Stimulated activated CD4-positive, alpha-beta T cell treated with anti-CD3 and anti-CD28 coated beads, Interleukin-15, amount 100 ng/mL, for 24 hours (primary cell): ENCODE measurements at regions not wholly inside any gene's neighbourhood (a gene's known extent, or its start where the extent isn't known, plus 50 kb on each side); places are given as distances from the start of the nearest gene placed in this dataset.
"Not testable (repeated sequence)": the region's sequence is repeated elsewhere in the genome, so short reads cannot be mapped to it uniquely, and the experiment has no call there.

Source experiments
- DNase-seq: peaks from one replicate; pipeline ENCODE4 v3.0.0-alpha.2; 2020

DNA sequence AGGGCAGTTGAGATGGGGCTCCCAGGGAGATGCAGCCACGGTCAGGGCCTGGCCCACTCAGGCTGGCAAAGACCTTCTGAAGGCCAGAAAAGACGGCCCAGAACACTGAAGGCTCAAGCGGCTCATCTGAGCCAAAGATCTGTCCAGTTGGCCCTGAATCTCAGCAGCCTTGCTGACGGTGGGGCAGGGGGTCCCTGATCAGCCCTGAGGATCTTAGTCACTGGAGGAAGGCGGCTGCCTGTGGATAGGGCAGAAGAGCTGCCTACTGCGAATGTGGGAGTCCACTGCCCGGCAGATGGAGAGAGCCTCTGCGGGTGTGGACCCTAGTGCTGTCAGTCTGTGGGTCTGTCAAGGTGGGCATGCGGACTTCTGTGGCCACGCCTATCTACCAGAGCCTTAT is 1738.2 kb downstream of the TP53TG3F start:
- DNase-seq, result no peak

DNA sequence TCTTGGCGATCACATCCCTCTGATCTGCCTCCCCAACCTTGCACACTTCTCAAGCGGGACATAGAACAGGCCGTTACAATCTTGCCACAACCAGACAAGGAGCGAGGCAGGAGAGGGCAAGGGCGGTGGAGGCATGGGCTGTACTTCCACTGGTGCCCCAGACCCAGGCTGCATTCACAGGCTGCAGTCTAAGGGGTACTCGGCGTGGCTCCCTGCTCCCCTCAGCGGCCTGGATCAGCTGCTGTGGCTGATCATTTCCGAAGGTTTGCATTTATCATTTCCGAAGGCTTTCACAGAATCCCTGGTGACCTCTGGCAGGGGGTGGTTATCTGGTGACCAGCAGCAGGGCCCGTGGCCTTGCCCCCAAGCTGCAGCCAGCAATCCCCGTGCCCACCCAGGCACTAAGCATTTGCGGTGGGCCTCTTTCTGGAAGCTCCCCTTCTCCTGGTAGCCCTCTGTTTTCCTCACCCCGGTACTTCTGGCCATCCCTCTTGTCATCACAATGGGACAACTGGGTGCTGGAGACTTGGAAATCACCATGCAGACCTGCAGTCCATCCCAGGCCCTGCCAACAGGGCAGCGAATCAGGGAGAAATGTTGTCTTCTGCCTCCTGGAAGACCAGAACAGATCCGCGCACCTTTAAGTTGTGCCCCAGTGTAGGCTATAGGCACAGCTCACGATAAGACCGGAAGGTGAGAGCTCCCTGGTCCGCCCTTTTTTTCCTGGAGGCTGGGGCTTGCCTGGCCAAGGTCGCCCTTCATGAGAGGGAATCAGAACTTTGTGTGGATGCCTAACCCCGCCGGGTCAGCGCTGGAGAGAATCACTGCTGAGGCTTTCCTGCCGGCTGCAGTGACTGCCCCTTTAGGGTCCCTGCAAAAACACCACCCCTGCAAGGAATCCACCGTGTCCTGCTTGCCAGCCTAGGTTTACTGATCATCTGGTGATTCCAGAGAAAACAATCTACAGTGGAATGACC is 1739.1 kb downstream of the TP53TG3F start:
- no peak for DNase-seq

DNA sequence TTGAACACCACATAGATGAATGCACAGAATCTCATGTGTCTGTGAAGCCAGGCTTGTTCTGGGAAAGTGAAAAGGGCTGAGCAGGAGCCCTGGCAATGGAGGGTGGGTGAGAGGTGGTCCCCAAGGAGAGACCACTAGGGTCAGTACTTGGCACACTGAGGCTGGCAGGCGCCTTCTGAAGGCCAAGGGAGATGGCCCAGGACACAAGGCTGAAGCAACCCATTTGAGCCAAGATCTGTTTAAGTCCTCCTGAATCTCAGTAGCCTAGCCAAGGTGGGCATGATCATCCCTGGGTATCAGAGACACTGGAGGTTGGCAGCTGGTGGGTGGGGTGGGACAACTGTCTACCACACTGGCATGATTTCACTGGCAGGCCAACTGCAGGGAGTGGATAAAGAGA is 1741.2 kb downstream of the TP53TG3F start:
- DNase-seq, result no peak

DNA sequence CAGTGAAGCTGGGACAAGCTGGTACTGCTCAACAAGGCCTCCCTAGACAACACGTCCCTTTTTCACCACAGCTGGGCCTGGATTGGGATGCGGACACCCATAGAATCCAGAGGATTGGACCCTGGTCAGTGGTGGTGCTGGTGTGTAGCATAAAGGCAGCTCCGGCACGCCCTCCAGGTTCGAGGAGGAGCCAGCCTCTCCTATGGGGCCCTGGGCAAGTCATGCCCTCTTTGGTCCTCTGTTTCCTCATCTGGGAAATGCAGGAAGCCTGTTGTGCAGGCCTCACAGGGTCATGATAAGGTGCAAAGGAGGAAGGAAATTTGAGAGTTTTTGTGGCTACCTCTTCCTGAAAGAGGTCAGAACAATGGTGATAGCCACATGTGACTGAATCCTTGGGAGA is 1741.7 kb downstream of the TP53TG3F start:
- DNase-seq, result no peak

DNA sequence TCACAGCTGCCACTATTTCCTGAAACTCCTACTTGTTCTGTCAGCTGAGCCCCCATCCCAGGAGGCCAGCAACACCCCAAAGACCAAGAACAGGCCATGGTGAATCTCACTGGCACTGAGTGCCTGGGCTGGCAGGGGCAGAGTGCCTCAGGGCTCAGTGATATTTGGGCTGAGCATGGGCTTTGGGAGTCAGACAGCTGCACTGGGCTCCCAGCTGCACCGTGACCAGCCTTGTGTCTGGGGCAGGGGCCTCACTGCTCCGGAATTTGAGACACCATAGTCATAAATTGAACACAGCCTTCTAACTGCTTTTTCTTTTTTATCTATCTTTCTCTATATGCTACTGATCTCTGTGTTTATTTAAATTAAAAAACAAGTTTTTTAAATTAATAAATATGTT is 1744.2 kb downstream of the TP53TG3F start:
- DNase-seq, result no peak

DNA sequence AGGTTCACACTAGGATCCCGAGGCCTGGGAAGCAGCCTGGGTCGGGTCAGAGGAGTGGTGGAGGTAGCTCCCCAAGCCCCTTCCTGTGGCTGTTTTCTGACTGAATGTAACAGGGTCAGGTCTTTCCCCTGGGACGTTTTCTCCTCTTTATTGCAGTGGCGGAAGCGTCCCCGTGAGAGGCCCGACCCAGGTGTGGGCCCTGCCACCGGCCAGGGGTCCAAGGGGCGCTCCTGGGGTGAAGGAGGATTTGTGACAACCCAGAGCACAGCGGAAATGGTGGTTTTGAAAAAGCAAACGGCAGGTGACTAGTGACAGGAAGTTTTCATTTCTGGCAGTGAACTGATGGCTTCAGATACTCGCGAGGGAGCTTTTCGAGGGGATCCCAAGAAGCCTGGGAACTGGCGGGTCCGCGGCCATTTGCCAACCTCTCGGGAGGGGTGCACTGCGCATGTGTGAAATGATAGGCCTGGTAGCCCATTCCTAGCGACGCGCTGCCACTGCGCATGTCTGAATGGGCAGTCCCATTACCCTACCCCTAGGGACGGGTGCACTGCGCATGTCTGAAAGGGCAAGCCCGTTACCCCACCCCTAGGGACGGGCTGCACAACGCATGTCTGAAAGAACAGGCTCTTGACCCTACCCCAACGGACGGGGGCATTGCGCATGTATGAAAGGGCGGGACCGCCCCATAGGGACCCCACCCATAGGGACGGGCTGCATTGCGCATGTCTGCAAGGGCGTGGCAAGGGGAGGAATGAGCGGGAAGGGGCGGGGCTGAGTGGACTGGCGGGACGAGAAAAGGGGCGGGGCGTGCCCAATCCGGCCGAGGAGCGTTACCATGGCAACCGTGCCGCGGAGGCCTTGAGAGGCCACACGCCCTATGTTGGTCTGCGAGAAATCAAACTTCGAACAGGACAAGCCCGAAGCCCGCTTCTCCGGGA is 1747.9 kb downstream of the TP53TG3F start:
- DNase-seq, result no peak

DNA sequence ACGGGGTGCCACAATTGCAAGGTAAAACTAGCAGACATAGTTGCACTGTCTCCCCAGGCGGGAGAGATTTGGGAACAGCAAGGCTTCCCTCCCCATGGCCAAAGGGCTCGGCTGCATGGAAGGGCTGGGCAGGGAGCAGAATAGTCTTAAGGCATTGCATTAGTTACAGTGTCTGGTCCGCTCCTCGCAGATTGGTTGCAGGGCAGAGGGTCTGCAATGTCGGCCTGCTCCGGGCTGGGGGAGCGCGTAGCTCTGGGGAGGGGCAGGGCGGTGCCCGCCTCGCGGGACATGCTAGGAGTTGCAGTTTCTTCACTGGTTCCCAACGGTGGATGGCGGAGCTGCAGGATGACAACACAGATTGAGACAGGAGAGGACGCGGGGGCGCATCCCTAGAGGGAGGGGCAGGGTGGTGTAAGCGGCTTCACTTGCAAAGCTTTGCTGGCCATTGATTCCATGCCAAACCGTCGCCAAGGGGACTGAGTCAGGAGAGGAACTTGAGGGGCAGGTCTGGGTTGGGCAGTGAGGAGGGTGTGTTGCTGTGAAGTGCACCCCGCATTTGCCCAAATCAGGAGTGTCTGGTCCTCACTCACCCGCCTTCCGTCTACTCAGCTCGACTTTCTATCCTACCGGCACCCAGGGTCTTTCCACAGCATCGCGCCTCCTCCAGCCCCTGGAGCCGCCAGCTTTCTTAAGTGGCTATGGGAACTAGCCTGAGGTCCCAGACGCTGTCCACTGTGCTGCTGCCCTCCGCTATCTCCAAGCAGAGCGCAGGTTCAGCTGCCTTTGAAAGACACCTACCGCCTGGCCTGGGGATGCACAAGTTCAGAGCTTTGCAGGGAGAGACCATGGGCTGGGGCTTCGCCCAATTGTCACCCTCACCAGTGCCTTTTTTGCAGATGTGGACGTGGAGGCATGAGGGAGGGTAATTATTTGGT is 1748.9 kb downstream of the TP53TG3F start:
- DNase-seq, result no peak

DNA sequence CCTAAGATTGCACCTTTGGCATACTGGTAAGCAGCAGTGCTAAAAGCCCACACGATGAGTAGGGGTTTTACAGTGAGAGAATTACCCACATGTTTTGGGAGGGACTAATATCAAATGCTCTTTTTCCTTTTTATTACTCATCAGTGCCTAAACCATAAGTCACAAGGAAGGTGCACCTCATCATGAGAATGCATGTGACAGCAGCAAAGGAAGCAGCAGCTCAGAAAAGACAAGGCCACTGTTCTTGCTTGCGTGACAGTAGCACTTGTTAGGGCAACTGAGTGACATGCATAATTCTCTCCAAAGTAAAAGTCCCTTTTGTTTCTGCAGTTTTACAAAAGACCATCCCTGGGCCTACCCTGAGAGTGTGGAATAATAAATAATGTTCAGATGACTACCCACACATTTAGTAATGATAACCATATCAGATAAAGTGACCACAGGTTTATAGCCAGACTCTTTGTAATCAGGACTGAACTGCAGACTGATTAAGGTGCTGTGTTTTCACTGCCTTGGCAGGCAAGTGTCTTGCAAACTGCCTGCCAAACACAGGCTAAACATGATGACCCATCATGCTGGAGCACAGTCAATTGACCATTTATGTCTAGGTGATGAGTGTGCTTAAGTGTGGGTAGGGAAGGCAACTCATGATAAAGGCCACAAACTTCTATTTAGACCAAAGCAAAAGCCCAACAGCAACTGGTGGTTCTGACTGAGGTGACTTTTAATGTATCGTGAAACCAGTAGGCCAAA is 1751.4 kb downstream of the TP53TG3F start:
- no peak for DNase-seq

DNA sequence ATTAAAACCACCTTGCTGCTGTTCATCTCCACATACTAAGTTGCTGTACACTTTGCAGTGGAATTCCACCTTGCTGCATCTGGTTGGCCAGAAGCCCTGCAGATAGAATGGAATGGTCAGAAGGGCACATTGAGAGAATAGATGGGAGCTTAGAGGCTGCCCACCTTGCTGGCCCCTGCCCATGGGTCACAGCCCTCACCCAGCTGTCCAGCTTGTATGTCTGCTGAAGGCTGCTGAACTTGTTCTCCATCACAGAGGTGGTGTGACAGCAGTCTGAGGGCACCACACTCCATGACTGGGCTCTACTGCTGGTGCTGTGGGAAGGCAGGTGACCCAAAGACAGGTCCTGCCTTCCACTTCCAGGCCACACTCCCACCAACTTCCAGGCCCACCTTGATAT is 1755.4 kb downstream of the TP53TG3F start:
- no peak for DNase-seq

DNA sequence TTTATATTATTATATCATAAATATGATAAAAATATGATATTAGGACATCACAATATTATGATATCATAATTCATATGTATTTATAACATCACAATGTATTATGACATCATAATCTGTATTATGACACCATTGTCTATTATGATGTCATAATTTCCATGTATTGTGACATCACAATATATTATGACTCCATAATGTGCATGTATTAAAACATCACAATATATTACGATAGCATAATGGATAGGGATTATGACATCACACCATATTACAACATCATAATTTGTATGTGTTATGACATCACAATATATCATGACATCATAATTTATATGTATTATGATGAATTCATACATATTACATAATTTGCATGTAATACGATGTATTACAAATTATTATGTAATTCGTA is 1755.9 kb downstream of the TP53TG3F start:
- no peak for DNase-seq

DNA sequence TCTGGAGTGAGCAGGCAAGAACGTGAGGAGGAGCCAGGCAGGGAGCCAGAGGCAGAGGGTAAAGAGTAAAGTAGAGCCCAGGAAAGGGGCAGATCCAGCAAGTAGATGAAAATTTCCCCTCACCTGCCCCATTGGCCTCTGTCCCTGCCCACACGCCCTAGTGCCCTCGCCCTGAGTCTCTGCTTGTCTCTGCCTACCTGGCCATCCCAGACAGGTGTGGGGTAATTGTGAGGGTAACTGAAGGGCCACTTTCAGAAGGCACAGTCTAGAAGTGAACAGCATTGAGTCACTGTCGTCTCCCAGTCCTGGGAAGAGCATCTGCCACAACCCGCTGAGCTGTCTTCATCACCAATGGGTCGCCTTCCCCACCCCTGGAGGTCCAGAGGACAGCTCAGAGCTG is 1756.8 kb downstream of the TP53TG3F start:
- DNase-seq, result not testable (repeated sequence)

DNA sequence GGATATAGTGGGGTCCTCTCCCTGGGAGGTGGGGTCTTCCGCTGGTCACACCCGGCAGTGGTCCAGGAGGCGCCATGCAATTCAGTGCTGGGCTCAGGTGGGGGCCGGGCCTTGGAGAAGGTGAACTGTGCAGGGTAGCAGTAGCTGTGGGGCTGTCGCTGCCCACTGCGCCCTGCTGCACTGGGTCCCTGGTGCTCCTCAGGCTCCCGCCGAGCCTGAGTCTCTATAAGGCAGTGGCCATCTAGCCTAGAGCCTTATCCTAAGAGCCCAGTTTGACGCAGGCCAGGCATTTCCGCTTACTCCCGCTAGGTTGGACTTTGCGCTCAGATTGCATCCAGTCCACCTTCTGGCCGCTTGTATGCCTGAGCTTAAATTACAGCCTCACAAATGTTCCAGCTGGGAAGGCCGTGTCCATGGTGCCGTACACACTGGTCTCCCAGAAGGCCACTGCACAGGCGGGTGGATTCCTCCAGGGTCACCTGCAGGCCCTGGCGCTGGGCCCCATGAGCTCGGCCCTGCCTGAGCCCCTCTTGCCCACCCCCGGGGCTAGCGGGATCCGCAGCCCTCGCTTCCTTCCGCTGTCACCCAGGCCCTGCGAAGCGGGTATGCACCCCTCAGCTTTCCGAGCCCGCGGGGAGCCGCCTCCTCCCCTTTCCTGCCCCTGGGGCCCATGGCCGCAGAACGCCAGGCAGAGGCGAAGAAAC is 1762.2 kb downstream of the TP53TG3F start:
- no peak for DNase-seq

DNA sequence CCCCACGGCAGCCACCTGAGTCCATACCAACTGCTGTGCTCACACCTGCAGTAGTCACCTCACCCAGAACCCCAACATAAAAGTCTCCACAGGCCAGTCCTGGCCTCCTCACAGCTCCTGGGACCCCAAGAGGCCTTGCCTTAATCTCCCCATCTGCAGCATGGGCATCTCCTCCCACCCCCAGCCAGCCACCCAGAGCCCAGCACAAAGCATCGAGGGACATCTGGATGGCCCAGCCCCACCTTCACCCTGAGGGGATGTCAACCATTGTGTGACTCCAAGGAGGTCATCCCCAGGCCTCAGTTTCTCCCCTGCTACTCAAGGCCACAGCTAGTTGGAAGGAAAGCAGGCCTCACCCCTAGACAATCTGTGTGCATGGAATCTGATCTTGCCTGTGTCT is 1775.3 kb downstream of the TP53TG3F start:
- no peak for DNase-seq

DNA sequence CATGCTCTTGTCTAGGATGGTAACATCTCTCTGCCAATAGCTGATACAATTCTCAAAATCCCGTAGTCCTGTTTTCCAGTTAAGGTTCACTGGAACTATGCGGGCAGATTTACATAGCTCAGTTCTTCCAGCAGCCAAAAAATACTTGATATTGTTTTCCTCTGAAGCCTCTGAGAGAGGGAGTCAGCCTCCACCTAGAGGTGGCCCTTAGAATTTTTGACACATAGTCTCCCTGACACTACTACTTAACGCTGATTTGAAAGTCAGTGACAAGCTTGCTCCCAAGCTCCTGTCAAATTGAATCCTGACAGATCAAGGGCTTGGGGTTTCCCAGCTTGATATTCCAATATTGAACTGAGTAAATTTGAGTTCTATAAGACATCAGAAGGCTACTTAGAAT is 1780.1 kb downstream of the TP53TG3F start:
- no peak for DNase-seq

DNA sequence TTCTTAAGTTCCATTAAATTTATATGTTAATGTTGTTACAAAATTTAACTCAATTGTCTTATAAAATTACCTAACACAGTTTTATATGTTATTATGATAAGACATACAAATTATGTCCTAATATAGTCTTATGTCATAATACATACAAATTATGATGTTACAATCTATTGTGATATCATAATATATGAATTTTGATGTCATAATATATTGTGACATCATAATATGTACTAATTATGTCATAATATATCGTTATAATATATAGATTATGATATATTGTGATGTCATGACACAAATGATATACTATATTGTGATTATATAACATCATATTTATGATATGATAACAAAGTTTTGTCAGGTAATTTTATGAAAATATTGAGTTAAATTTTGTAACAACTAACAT is 1789.6 kb downstream of the TP53TG3F start:
- no peak for DNase-seq

DNA sequence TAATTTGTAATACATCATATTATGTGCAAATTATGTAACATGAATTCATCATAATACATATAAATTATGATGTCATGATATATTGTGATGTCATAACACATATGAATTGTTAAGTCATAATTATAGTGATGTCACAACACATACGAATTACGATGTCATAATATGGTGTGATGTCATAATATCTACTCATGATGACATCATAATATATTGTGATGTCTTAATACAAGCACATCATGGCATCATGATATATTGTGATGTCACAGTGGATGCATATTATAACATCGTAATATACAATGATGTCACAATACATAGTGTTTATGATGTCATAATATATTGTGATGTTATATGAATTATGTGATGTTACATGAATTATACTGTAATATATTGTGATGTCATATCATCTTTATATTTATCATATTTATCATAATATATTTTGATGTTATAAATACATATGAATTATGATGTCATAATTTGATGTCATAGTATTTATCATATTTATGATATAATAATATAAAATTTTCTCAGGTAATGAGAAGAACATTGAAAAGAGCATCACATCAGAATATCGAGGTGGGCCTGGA is 1793.0 kb downstream of the TP53TG3F start:
- DNase-seq, result no peak

DNA sequence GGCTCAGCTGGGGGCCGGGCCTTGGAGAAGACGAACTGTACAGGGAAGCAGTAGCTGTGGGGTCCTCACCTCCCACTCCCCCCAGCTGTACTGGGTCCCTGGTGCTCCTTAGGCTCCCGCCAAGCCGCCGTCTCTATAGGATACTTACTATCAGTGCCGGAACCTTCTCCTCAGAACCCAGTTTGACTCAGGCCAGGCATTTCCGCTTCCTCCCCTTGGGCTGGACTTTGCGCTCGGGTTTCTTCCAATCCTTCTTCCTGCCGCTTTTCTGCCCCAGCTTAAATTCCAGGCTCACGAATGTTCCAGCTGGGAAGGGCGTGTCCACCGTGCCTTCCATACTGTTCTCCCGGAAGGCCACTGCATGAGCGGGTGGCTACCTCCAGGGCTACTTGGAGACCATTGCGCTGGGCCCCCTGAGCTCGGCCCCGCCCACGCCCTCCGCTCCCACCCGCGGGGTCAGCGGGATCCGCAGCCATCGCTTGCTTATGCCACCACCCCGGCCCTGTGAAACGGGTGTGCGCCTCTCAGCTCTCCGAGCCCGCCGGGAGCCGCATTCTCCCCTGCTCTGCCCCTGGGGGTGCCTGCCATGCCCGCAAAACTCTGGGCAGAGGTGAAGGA is 1795.9 kb downstream of the TP53TG3F start:
- no peak for DNase-seq

DNA sequence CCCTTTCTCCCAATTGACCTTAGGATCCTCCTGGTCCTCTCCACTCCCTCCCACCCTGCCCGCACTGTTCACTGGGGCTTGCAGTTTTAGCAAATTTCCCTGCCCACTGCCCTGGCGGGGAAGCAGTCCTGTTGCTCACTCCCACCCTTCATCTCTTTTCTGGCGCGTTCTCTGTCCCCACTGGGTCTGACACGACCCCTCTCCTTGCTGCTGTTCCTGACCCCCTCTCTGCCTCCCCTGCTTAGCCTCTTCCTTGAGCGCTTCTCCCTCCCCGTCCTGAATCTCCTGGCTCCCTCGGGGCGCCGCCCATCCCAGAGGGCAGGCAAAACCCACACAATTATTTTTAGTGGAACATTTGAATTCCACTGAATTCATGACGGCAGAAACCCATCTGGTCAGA is 1796.4 kb downstream of the TP53TG3F start:
- DNase-seq, result no peak

DNA sequence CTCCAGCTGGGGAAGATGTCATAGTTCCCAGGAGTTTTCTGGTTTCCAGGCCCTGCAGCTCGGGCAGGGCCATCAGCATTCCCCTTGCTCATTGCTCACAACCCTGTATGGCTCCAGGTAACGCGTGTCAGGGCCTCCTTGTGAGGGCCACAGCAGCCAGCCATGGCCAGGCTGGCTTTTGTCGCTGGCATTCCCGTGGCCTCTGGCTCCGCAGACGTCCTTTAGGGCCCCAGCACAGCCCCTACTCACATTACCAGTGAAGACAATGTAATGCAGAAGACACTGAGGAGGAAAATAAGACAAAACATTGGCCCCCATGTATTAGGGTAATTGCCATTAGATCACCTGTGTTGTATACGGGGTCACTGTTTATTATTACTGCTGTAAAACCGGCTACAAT is 1799.0 kb downstream of the TP53TG3F start:
- DNase-seq, result no peak

DNA sequence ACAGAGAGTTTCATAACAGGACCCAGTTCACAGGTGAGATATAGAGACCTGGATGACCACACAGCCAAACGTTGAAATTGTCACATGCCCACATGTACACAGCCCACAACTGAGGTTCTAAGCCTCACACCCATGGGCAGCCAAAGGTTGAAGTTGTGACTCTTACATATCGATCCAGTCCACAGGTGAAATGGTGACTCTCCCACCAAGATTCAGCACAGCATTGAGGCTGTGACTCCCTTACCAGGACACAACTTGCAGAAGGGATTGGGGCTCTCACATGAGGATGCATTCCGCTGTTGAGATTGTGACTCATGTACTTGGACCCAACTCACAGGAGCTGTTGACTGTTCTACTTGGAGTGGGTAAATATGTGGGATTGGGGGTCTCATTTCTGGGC is 1836.4 kb downstream of the TP53TG3F start:
- no peak for DNase-seq
